GM21515 (cell line): ENCODE measurements at regions not wholly inside any gene's neighbourhood (a gene's known extent, or its start where the extent isn't known, plus 50 kb on each side); places are given as distances from the start of the nearest gene placed in this dataset.
"Not testable (repeated sequence)": the region's sequence is repeated elsewhere in the genome, so short reads cannot be mapped to it uniquely, and the experiment has no call there.

Experiments
- ATAC-seq: cut with Tn5 transposase; IDR thresholded peaks from one replicate; pipeline ENCODE4 v1.9.1; 2021; ENCODE audit not compliant: unreplicated experiment

- ATAC-seq, result no peak
Observed at GRCh38 chr12:65721541-65722190, 102.6 kb upstream of the HMGA2 start.

- no peak for ATAC-seq
Observed at GRCh38 chr12:65725376-65725775, 98.9 kb upstream of the HMGA2 start.

- no peak for ATAC-seq
Observed at GRCh38 chr12:65728455-65728847, 95.8 kb upstream of the HMGA2 start.

GRCh38 chr12:65728848-65729793, 95.2 kb upstream of the HMGA2 start:
- no peak for ATAC-seq

GRCh38 chr12:65731771-65732170, 92.5 kb upstream of the HMGA2 start:
- ATAC-seq, result no peak

GRCh38 chr12:65733643-65734042, 90.6 kb upstream of the HMGA2 start:
- not testable (repeated sequence) for ATAC-seq

GRCh38 chr12:65734226-65734625, 90.1 kb upstream of the HMGA2 start:
- no peak for ATAC-seq

- ATAC-seq, result no peak
Observed at GRCh38 chr12:65739606-65740005, 84.7 kb upstream of the HMGA2 start.

GRCh38 chr12:65740506-65740872, 83.8 kb upstream of the HMGA2 start:
- ATAC-seq, result no peak

- ATAC-seq, result peak; percentile 69
Observed at GRCh38 chr12:65740873-65741600, 83.2 kb upstream of the HMGA2 start.

GRCh38 chr12:65741656-65742017, 82.6 kb upstream of the HMGA2 start:
- no peak for ATAC-seq

GRCh38 chr12:65742018-65743010, 82.0 kb upstream of the HMGA2 start:
- ATAC-seq, result no peak

GRCh38 chr12:65744236-65744840, 79.9 kb upstream of the HMGA2 start:
- not testable (repeated sequence) for ATAC-seq

- no peak for ATAC-seq
Observed at GRCh38 chr12:65747338-65747737, 76.9 kb upstream of the HMGA2 start.

GRCh38 chr12:65748332-65748731, 76.0 kb upstream of the HMGA2 start:
- no peak for ATAC-seq

- no peak for ATAC-seq
Observed at GRCh38 chr12:65754290-65754689, 70.0 kb upstream of the HMGA2 start.

- ATAC-seq, result no peak
Observed at GRCh38 chr12:65754744-65755595, 69.3 kb upstream of the HMGA2 start.

- no peak for ATAC-seq
Observed at GRCh38 chr12:65755596-65755978, 68.7 kb upstream of the HMGA2 start.

- no peak for ATAC-seq
Observed at GRCh38 chr12:65756267-65756666, 68.0 kb upstream of the HMGA2 start.
